Stimulated activated CD4-positive, alpha-beta T cell treated with anti-CD3 and anti-CD28 coated beads, Interleukin-12 subunit alpha, Interleukin-12 subunit beta, amount 100 ng/mL, for 24 hours (primary cell): ENCODE measurements at regions not wholly inside any gene's neighbourhood (a gene's known extent, or its start where the extent isn't known, plus 50 kb on each side); places are given as distances from the start of the nearest gene placed in this dataset.
"Not testable (repeated sequence)": the region's sequence is repeated elsewhere in the genome, so short reads cannot be mapped to it uniquely, and the experiment has no call there.

Experiments
- DNase-seq, 2 experiments: peaks; one replicate each; pipeline ENCODE4 v3.0.0-alpha.2; 2020; ENCODE audit warnings: low read depth in 2 of 2

GRCh38 chr17:68780596-68780995 is 174.6 kb downstream of the ABCA8 start:
- no peak for DNase-seq

GRCh38 chr17:68778726-68779125 is 176.5 kb downstream of the ABCA8 start:
- no peak for DNase-seq

GRCh38 chr17:68777856-68778694 is 176.9 kb upstream of the FAM20A start:
- no peak for DNase-seq

- no peak for DNase-seq
Measured at GRCh38 chr17:68777243-68777855, 176.2 kb upstream of the FAM20A start.

- DNase-seq: no peak
Measured at GRCh38 chr17:68776451-68776850, 175.3 kb upstream of the FAM20A start.

GRCh38 chr17:68775969-68776368 is 174.8 kb upstream of the FAM20A start:
- no peak for DNase-seq

GRCh38 chr17:68775318-68775717 is 174.2 kb upstream of the FAM20A start:
- DNase-seq: no peak

GRCh38 chr17:68771867-68772515 is 170.8 kb upstream of the FAM20A start:
- no peak for DNase-seq

- DNase-seq: no peak
Measured at GRCh38 chr17:68768804-68769203, 167.6 kb upstream of the FAM20A start.

- no peak for DNase-seq
Measured at GRCh38 chr17:68766640-68767039, 165.5 kb upstream of the FAM20A start.

- no peak for DNase-seq
Measured at GRCh38 chr17:68763562-68763961, 162.4 kb upstream of the FAM20A start.

- DNase-seq: no peak
Measured at GRCh38 chr17:68762911-68763310, 161.7 kb upstream of the FAM20A start.

GRCh38 chr17:68760141-68760475 is 158.9 kb upstream of the FAM20A start:
- DNase-seq: no peak

GRCh38 chr17:68759343-68760140 is 158.4 kb upstream of the FAM20A start:
- DNase-seq: peak; percentile 15 to 53

GRCh38 chr17:68759002-68759342 is 157.8 kb upstream of the FAM20A start:
- DNase-seq: no peak

GRCh38 chr17:68757866-68758757 is 156.9 kb upstream of the FAM20A start:
- not testable (repeated sequence) for DNase-seq

GRCh38 chr17:68753985-68754769 is 153.0 kb upstream of the FAM20A start:
- no peak for DNase-seq

- no peak for DNase-seq
Measured at GRCh38 chr17:68750208-68750562, 149.0 kb upstream of the FAM20A start.

- DNase-seq: no peak
Measured at GRCh38 chr17:68749349-68750207, 148.4 kb upstream of the FAM20A start.

GRCh38 chr17:68748381-68748780 is 147.2 kb upstream of the FAM20A start:
- DNase-seq: no peak
